SH-SY5Y (cell line): ENCODE measurements at regions not wholly inside any gene's neighbourhood (a gene's known extent, or its start where the extent isn't known, plus 50 kb on each side); places are given as distances from the start of the nearest gene placed in this dataset.

Source experiments
- GATA2 ChIP-seq: IDR thresholded peaks from 2 replicates; pipeline ENCODE4 v1.6.1; 2011; ENCODE audit warnings: mild to moderate bottlenecking, low read depth, low read length
- GATA3 ChIP-seq: IDR thresholded peaks from 2 replicates; pipeline ENCODE4 v1.6.1; 2011; ENCODE audit warnings: low read depth, mild to moderate bottlenecking, low read length, moderate library complexity

DNA sequence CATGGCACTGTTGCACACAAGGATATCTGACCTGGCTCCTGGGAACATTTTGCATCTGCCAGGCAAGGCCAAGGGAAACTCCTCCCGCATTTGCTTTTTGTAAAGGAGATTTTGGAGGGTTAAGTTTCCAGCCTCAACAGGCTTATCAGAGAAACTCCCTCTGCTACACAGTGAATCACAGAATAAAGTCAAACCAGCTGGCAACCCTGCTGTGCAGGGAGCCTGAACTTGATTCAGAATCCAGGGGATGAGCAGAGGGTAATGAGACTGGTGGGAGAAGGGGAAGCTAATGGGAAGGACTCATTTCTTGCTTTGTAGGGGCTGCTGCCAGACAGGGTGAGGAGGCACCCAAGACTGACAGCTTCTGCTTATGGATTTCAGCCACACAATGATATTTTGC is 185.3 kb upstream of the ISX start:
- TF ChIP-seq GATA3 = no peak
- no peak for TF ChIP-seq GATA2
